Neutrophil (primary cell): ENCODE measurements at regions not wholly inside any gene's neighbourhood (a gene's known extent, or its start where the extent isn't known, plus 50 kb on each side); places are given as distances from the start of the nearest gene placed in this dataset.
"Not testable (repeated sequence)": the region's sequence is repeated elsewhere in the genome, so short reads cannot be mapped to it uniquely, and the experiment has no call there.

Experiments used
- H3K27ac ChIP-seq: fragments of 200-600 bp; sonication (generic); 2 replicates; pipeline ENCODE4 v1.5.1; 2016; ENCODE audit warnings: mild to moderate bottlenecking, moderate library complexity
- H3K27me3 ChIP-seq: fragments of 200-600 bp; sonication (generic); 2 replicates; pipeline ENCODE4 v1.6.0; 2016; ENCODE audit warnings: mild to moderate bottlenecking
- H3K36me3 ChIP-seq: fragments of 200-600 bp; sonication (generic); 2 replicates; pipeline ENCODE4 v1.5.1; 2017
- H3K4me1 ChIP-seq, 2 experiments: fragments of 200-600 bp in 1 of 2; sonication (generic) in 1 of 2; 1 replicate in 1 of 2; 2 replicates in 1 of 2; pipeline versions ENCODE4 v1.5.1 to v1.6.1; 2013 to 2016; ENCODE audit warnings: low read depth in 1 of 2, low read length in 1 of 2, mild to moderate bottlenecking in 1 of 2, moderate library complexity in 1 of 2; ENCODE audit not compliant: control insufficient read depth in 1 of 2, insufficient read depth in 1 of 2
- H3K4me3 ChIP-seq, 2 experiments: fragments of 200-600 bp in 1 of 2; sonication (generic) in 1 of 2; 1 replicate in 1 of 2; 2 replicates in 1 of 2; pipeline ENCODE4 v1.5.1; 2013 to 2016; ENCODE audit warnings: low read depth in 1 of 2, low read length in 1 of 2, mild to moderate bottlenecking in 1 of 2, moderate library complexity in 1 of 2
- H3K9me3 ChIP-seq: fragments of 200-600 bp; sonication (generic); 2 replicates; pipeline ENCODE4 v1.5.1; 2016
- TF ChIP-seq, protein P1 (sequence below): fragments of 200-600 bp; sonication (generic); IDR thresholded peaks from 2 replicates; pipeline ENCODE4 v1.5.1; 2016; ENCODE audit warnings: antibody characterized with exemption

DNA sequence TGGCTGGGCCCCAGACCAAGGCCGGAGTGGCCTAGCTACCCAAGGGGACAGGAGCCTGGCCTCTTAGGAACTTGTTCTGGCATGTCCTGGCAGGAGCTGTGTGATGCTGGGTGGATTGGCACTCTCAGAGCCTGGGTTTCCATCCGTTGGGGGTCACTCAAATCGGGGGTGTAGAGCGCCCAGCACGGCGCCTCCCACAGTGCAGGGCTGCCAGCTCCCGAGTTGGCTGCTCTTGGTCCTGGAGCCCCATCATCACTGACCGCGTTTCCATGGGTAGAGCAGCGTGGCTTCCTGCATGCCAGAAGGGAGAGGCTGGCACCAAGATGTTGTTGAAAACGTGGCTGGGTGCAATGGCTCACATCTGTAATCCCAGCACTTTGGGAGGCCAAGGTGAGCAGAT lies 70.3 kb downstream of the UNCX start:
- Histone ChIP-seq H3K36me3 (no peaks in the 10 kb centered on the region), H3K27ac (no peak overlapping the region), H3K4me3 (no peak overlapping the region), H3K27me3 (peaks cover 31% of the 10 kb centered on the region), H3K4me1 (no peaks in the 10 kb centered on the region), H3K9me3 (no peaks in the 10 kb centered on the region)
- TF ChIP-seq, protein P1, sequence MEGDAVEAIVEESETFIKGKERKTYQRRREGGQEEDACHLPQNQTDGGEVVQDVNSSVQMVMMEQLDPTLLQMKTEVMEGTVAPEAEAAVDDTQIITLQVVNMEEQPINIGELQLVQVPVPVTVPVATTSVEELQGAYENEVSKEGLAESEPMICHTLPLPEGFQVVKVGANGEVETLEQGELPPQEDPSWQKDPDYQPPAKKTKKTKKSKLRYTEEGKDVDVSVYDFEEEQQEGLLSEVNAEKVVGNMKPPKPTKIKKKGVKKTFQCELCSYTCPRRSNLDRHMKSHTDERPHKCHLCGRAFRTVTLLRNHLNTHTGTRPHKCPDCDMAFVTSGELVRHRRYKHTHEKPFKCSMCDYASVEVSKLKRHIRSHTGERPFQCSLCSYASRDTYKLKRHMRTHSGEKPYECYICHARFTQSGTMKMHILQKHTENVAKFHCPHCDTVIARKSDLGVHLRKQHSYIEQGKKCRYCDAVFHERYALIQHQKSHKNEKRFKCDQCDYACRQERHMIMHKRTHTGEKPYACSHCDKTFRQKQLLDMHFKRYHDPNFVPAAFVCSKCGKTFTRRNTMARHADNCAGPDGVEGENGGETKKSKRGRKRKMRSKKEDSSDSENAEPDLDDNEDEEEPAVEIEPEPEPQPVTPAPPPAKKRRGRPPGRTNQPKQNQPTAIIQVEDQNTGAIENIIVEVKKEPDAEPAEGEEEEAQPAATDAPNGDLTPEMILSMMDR = no peak

DNA sequence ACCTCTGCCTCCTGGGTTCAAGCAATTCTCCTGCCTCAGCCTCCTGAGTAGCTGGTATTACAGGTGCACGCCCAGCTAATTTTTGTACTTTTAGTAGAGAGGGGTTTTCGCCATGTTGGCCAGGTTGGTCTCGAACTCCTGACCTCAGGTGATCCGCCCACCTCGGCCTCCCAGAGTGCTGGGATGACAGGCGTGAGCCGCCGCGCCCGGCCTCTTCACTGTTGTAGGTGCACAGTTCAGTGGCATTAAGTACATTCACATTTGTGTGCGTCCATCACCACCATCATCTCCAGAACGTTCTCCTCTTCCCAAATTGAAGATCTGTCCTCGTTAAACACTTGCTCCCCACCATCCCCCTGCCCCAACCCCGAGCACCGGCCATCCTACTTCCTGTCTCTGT lies 71.3 kb downstream of the UNCX start:
- peaks cover 20% of the 10 kb centered on the region for H3K27me3 ChIP-seq

DNA sequence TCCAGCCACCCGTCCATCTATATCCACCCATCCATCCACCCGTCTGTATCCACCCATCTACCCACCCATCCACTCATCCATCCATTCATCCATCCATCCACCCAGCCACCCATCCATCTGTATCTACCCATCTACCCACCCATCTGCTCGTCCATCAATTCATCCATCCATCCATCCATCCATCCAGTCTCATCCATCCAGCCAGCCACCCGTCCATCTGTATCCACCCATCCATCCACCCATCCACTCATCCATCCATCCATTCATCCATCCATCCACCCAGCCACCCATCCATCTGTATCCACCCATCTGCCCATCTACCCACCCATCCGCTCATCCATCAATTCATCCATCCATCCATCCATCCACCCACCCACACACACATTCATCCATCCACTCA lies 73.2 kb downstream of the UNCX start:
- H3K27me3 ChIP-seq = peaks cover 14% of the 10 kb centered on the region
- TF ChIP-seq, protein P1 = no peak
- no peaks in the 10 kb centered on the region for H3K4me1 ChIP-seq
- H3K36me3 ChIP-seq = no peaks in the 10 kb centered on the region
- no peak overlapping the region for H3K4me3 ChIP-seq
- no peak overlapping the region for H3K27ac ChIP-seq
- no peaks in the 10 kb centered on the region for H3K9me3 ChIP-seq

More for the DNA sequence above, 71.3 kb downstream of the UNCX start:
- not testable (repeated sequence) for H3K36me3 ChIP-seq, H3K4me1 ChIP-seq, H3K4me3 ChIP-seq, H3K9me3 ChIP-seq, H3K27ac ChIP-seq

DNA sequence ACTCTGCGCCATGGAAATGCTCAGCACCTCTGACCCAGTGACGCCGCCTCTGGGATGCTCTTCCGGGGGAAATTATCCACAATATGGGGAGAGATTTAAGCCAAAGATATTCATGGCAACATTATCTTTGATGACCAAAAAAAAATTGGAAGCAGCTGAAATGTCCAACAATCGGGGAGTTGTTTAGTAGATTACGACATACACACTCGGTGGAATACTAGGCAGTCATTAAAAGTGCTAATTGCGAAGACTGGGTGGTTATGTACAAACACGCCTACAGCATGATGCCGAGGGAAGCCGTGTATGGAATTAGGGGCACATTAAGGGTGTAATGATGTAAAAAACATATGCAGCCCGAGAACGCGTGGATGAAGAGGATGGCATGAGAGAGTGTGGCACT lies 75.2 kb downstream of the UNCX start:
- Histone ChIP-seq H3K4me3 (no peak overlapping the region), H3K9me3 (no peaks in the 10 kb centered on the region), H3K27ac (no peak overlapping the region), H3K27me3 (peaks cover 6% of the 10 kb centered on the region), H3K4me1 (no peaks in the 10 kb centered on the region), H3K36me3 (no peaks in the 10 kb centered on the region)
- TF ChIP-seq, protein P1 = no peak

DNA sequence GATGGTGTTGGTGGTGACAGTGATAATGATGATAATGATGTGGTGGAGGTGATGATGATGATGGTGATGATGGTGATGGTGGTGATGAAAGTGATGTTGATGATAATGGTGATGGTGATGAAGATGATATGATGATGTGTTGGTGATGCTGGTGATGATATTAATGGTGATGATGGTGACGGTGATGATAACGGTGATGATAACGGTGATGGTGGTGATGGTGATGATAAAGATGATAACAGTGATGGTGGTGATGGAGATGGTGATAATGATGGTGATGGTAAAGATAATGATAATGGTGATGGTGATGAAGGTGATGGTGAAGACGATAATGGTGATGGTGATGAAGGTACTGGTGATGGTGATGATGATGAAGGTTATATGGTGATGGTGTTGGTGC lies 76.6 kb downstream of the UNCX start:
- no peak overlapping the region for H3K4me3 ChIP-seq
- H3K36me3 ChIP-seq = no peaks in the 10 kb centered on the region
- no peaks in the 10 kb centered on the region for H3K9me3 ChIP-seq
- H3K27ac ChIP-seq = no peak overlapping the region
- peaks cover 2% of the 10 kb centered on the region for H3K27me3 ChIP-seq
- TF ChIP-seq, protein P1 = no peak
- H3K4me1 ChIP-seq = no peaks in the 10 kb centered on the region

DNA sequence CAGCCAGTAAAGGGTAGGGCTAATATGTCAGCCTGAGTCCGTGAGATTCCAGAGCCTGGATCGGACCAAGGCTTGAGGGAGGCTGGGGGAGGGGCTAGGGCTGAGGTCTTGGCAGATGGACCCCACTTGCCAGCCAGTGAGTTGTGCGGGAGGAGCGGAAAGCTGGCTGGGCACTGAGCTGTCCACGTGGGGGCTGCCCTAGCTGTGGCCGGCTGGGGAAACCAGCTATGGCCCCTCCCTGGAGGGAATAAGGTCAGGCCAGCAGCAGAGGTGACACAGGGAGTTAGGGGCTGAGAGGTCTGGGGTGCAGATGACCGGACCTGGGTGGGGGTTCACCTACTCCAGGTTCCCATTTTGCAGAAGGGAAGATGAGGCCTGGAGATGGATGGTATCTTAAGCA lies 77.3 kb downstream of the UNCX start:
- H3K36me3 ChIP-seq = no peaks in the 10 kb centered on the region
- no peak overlapping the region for H3K27ac ChIP-seq
- no peaks in the 10 kb centered on the region for H3K9me3 ChIP-seq
- TF ChIP-seq, protein P1 = no peak
- no peaks in the 10 kb centered on the region for H3K4me1 ChIP-seq
- H3K4me3 ChIP-seq = no peak overlapping the region
- no peaks in the 10 kb centered on the region for H3K27me3 ChIP-seq
